ENCODE measurements at regions not wholly inside any gene's neighbourhood (a gene's known extent, or its start where the extent isn't known, plus 50 kb on each side); places are given as distances from the start of the nearest gene placed in this dataset.

DNA sequence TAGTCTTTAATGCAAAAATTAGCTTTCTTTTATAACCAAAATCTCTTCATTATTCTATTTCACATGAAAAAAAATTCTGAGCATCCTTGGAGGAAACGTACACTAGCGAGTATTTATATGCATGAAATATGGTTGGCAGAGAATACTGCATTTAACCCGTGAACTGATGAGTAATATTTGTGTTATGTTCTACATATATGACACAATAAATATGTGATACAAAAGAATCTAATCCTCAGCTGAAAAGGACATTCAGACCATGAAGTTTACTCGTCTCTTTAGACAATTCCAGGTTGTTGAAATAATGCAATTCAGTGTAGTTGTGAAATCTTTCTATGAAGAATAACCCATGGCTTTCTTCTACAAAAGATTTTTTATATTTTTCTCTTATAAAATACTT, 524.8 kb upstream of the MAN1A1 start:
- Mint-ChIP-seq H3K9me3 (ENCODE audit: unreplicated experiment) (no peaks in the 10 kb centered on the region), H3K27me3 (ENCODE audit: unreplicated experiment) (no peaks in the 10 kb centered on the region), H3K27ac (ENCODE audit: unreplicated experiment) (no peak overlapping the region), H3K36me3 (ENCODE audit: low read depth, unreplicated experiment) (no peaks in the 10 kb centered on the region), H3K4me1 (ENCODE audit: unreplicated experiment) (no peaks in the 10 kb centered on the region), H3K4me3 (ENCODE audit: unreplicated experiment) (no peak overlapping the region)
- DNase-seq (ENCODE audit: low spot score), result no peak
- TF ChIP-seq CTCF (IDR thresholded peaks at IDR 0.05; ENCODE audit: unreplicated experiment), result no peak

- no peaks in the 10 kb centered on the region for H3K27me3 Mint-ChIP-seq (ENCODE audit: unreplicated experiment)
- H3K4me1 Mint-ChIP-seq (ENCODE audit: unreplicated experiment), result no peaks in the 10 kb centered on the region
- H3K27ac Mint-ChIP-seq (ENCODE audit: unreplicated experiment), result no peak overlapping the region
- no peak overlapping the region for H3K4me3 Mint-ChIP-seq (ENCODE audit: unreplicated experiment)
- H3K36me3 Mint-ChIP-seq (ENCODE audit: low read depth, unreplicated experiment), result no peaks in the 10 kb centered on the region
- H3K9me3 Mint-ChIP-seq (ENCODE audit: unreplicated experiment), result no peaks in the 10 kb centered on the region
- TF ChIP-seq CTCF (IDR thresholded peaks at IDR 0.05; ENCODE audit: unreplicated experiment), result no peak
- DNase-seq (ENCODE audit: low spot score), result no peak
Observed at GRCh38 chr6:119873107-119873506, 523.5 kb upstream of the MAN1A1 start.

- no peaks in the 10 kb centered on the region for H3K27me3 Mint-ChIP-seq (ENCODE audit: unreplicated experiment)
- TF ChIP-seq CTCF (IDR thresholded peaks at IDR 0.05; ENCODE audit: unreplicated experiment), result no peak
- no peaks in the 10 kb centered on the region for H3K9me3 Mint-ChIP-seq (ENCODE audit: unreplicated experiment)
- H3K4me3 Mint-ChIP-seq (ENCODE audit: unreplicated experiment), result no peak overlapping the region
- H3K27ac Mint-ChIP-seq (ENCODE audit: unreplicated experiment), result no peak overlapping the region
- no peaks in the 10 kb centered on the region for H3K4me1 Mint-ChIP-seq (ENCODE audit: unreplicated experiment)
- no peaks in the 10 kb centered on the region for H3K36me3 Mint-ChIP-seq (ENCODE audit: low read depth, unreplicated experiment)
- no peak for DNase-seq (ENCODE audit: low spot score)
Observed at GRCh38 chr6:119871520-119871919, 522.0 kb upstream of the MAN1A1 start.

DNA sequence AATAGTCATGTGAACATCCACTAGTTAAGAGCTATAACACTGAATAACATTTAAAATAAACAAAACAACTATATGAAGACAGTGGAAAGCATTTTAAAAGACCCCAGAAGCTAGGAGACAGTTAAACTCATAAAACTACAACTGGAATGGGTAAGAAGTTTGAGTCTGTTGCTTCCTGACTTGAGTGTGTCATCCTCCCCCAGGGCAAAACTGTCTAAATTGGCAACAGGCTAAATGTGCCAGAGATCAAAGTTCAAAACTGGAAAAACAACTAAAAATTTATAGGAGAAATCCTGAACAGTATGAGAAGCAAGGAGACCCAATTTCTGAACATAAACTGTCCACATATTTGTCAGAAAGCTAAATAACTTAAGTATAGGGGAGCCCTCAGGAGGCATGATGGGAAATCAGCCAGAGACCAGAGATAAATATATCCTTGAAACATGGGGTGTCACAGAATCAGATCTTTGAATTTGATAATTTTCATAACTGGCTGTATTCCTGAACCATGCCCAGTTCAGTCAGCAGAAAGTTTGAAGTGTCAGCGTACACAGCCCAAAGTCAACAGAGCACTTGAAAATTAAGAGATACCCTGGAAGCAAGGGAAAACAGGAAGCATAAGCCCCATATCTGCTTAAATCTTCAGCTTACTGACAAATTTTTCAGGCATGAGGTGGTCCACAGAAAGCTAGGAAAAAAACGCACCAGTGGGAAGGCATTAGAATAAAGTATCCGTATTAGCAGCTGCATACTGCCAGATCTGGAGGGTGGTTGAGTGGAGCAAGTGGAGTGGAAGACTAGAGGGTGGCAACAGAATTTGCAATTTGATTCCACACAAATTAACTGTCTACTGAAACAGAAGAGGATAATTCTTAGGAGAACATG, 516.1 kb upstream of the MAN1A1 start:
- no peak for DNase-seq (ENCODE audit: low spot score)
- H3K4me3 Mint-ChIP-seq (ENCODE audit: unreplicated experiment), result no peak overlapping the region
- H3K9me3 Mint-ChIP-seq (ENCODE audit: unreplicated experiment), result no peaks in the 10 kb centered on the region
- TF ChIP-seq CTCF (IDR thresholded peaks at IDR 0.05; ENCODE audit: unreplicated experiment), result no peak
- no peaks in the 10 kb centered on the region for H3K27me3 Mint-ChIP-seq (ENCODE audit: unreplicated experiment)
- no peak overlapping the region for H3K27ac Mint-ChIP-seq (ENCODE audit: unreplicated experiment)
- no peaks in the 10 kb centered on the region for H3K4me1 Mint-ChIP-seq (ENCODE audit: unreplicated experiment)
- H3K36me3 Mint-ChIP-seq (ENCODE audit: low read depth, unreplicated experiment), result no peaks in the 10 kb centered on the region

GRCh38 chr6:119862719-119863118, 513.2 kb upstream of the MAN1A1 start:
- H3K27ac Mint-ChIP-seq (ENCODE audit: unreplicated experiment), result no peak overlapping the region
- no peak for TF ChIP-seq CTCF (IDR thresholded peaks at IDR 0.05; ENCODE audit: unreplicated experiment)
- H3K9me3 Mint-ChIP-seq (ENCODE audit: unreplicated experiment), result no peaks in the 10 kb centered on the region
- no peaks in the 10 kb centered on the region for H3K27me3 Mint-ChIP-seq (ENCODE audit: unreplicated experiment)
- H3K4me1 Mint-ChIP-seq (ENCODE audit: unreplicated experiment), result no peaks in the 10 kb centered on the region
- H3K4me3 Mint-ChIP-seq (ENCODE audit: unreplicated experiment), result no peak overlapping the region
- H3K36me3 Mint-ChIP-seq (ENCODE audit: low read depth, unreplicated experiment), result no peaks in the 10 kb centered on the region
- no peak for DNase-seq (ENCODE audit: low spot score)

Data from endothelial cell (in vitro differentiated cells).